NCI-H1694 (cell line): ENCODE measurements at regions not wholly inside any gene's neighbourhood (a gene's known extent, or its start where the extent isn't known, plus 50 kb on each side); places are given as distances from the start of the nearest gene placed in this dataset.
A peak's percentile ranks its signal among the peaks of the same experiment; 100 is the strongest.

Source experiments
- DNase-seq: peaks from one replicate; lab custom pipeline; 2025; lab: John Stamatoyannopoulos, UW

GRCh38 chr4:41390661-41391060 lies 133.9 kb downstream of the UCHL1 start:
- no peak for DNase-seq

- no peak for DNase-seq
These were observed 134.5 kb downstream of the UCHL1 start for GRCh38 chr4:41391271-41391670.

DNA sequence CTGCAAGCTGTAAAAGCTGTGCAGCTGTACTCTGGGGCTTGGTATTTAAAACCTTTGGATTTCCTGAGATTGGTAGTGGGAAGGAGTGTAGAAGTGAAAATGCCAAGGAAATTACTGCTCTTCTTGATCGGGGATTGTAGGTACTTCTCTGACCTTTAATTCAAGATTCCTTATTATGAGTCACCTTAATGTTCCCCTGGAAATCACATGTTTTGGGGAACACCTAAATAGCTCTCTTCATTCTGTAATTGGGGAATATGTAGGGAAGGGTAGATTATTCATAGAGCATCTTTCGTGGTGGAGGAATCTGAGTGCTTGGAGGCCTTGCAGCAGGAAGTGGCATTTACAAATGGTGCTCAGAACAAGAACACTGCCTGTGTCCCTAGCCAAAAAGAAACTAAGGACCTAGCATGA lies 137.8 kb downstream of the UCHL1 start:
- no peak for DNase-seq

GRCh38 chr4:41396214-41396613 lies 139.5 kb downstream of the UCHL1 start:
- DNase-seq, result no peak

DNA sequence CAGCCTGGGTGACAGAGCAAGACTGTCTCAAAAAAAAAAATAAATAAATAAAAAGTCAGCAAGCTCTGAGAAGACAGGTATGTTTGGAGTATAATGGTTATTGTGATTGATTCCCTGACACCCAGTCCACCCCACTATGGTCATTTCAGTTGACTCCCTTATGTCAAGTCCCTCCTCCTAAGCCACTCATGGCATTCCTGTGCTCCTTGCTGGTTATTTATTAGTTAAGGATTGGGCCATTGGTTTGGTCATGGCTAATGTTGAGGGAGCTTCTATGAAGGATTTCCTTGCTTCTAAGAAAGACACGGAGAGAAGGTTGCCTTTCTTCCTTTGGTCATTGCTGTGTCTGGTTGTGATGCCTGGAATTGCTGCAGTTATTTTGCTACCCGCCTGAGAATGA lies 140.1 kb downstream of the UCHL1 start:
- DNase-seq, result no peak

DNA sequence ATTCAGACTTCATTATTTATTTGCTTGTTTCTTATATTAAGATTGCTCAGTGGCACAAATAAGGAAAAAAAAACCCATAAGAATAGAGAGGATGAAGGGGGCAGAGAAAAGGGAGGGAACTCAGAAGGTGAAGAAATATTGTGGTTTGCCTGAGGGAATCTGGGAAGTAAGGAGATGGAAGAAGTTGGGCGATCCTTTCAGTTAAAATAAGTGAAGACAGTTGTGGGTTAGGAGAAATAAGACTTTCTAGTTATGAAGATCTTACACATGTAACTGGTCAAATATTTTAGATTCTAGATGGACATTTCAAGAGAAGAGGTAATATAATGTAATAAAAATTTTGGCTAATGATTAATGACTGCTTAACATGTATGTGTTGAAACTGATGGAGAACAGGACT lies 138.7 kb upstream of the LIMCH1 start:
- no peak for DNase-seq

GRCh38 chr4:41400296-41400695 lies 137.7 kb upstream of the LIMCH1 start:
- DNase-seq, result no peak

- no peak for DNase-seq
These were observed 132.4 kb upstream of the LIMCH1 start for GRCh38 chr4:41405464-41406112.

DNA sequence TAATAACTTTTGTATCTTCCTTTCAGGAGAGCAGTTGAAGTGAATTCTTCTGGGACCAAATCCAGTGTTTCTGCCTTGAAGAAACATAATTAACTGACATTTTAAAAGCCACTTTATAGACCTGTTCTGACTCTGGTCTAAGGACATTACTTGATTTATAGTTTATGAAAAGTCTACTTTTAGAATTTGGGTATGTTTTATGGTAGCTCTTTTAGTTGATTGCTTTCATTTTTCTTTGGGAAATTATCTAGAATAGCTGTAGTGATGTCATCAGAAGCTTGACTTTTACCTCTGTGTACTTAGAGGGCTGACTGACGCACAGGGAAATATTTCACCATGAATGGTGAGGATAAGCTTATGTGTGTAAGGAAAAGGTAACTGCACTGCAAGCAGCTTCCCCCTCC lies 131.8 kb upstream of the LIMCH1 start:
- no peak for DNase-seq

DNA sequence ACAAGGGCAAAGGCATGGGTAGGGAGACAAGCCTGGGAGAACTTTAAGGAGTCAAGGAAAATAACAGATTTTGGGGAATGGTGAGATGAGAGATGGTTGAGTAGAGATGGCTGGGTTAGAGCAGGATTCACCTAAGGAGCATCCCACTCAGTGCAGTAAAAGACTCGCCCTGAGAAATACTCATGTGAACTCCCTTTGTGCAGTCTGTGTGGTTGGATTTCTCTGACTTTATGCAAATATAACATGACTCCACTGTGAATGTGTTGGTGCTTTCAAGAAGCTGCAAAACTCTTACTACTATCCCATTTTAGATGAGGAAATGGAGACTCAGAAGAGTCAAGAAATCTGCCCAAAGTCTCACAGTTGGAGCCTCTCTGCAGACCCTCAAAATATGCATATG lies 129.8 kb upstream of the LIMCH1 start:
- no peak for DNase-seq

DNA sequence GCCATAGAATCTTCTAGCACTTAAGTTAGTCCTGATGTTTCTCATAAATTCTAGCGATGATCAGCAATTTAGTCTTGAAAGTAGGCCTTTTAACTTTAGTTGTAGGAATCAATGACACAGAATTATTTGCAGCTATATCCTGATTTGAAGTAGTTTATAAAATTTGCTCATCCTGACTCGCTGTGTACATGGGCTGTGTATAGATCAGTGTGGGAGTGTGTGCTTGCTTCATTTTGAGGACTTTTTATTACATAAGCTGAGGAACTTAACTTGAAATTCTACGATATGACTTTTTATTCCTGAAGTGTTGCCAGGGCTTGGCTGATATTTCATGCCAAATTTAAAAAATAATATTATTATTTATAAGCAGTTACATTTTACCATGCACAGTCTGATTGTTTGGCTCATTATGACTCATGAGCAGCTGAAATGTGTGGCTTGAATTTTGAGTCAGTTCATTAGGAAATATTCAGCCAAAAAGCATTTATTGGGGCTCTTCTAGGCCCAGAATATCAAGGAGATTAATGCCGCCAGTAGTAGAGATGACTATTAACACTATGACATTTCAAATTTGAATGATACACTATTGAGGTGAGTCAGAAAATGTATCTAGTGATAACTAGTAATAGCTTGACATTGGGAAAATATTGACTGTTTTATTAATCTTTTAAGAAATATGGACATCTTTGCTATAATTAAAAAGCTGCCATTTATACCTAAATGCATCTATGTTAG lies 128.9 kb upstream of the LIMCH1 start:
- no peak for DNase-seq

- no peak for DNase-seq
These were observed 128.4 kb upstream of the LIMCH1 start for GRCh38 chr4:41409594-41409895.

DNA sequence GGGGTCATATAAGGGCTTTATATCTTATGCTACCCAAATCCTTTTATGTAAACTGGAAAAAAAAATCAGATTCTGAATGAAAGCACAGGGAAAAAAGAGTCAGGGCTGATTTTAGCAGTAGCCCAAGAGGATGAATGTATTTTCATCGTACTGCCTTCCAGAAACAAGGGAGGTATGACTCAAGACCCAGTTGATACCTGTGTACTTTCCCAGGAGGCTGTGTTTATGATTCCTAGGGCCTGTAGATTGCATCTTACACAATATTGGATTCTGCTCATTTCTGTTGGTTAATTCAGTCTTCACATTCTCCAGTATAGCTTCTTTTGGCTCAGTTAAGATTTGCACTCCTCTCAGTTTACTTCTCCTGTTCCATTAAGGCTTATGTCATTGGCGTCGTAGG lies 127.9 kb upstream of the LIMCH1 start:
- DNase-seq, result no peak

GRCh38 chr4:41413670-41414411 lies 124.1 kb upstream of the LIMCH1 start:
- DNase-seq, result no peak

DNA sequence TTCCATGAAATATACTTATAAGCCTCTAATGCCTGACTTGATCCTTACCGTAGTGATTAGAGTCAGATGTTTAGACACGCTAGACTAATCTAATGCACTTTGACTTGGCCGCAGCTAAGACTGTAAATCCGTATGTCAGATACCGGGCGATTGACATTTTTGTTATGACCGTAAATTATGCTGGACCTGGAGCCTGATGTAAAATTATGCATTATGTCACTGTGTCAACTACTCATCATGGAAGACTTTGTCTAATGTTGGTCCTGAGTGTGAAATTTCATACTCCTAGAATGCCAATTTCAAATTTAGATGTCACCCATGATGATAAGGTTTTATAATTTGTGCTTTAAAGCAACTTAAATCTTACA lies 123.6 kb upstream of the LIMCH1 start:
- no peak for DNase-seq

DNA sequence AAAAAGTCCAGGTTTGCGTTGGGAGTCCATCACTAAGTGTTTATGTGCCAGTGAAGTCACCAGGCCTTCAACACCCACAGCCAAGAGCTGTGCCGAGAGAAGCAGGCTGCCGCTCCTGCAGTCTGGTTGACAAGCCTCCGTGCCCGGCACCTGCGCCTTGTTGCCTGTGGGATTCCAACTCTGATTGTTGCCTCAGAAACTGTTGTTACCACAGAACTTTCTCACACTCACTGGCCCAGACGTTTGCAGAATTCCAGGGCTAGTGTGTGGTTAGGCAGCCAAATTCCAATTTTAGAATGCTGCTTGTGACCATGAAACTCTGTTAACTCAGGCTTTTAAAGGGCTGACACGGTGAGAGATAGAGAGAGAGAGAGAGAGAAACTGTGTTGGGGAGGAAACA lies 119.5 kb upstream of the LIMCH1 start:
- DNase-seq, result no peak

DNA sequence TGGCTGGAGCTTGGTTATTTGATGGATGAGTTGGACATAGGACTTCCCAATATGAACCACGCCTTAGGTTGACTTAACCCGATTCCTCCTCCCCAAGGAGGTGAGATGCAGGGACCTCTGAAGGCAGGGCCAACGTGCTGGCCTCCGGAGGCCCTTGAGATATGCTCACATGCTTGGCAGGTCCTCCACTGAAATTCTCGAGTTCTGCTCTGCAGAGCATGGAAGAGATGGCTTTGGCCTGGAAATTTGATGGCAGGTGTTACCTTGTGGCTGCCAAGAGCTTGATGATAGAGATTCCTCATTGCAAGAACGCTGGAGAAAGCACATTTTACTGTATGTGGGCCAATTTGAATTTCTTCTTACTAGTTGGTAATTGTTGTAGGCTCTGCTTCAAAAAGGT lies 117.4 kb upstream of the LIMCH1 start:
- peak; percentile 48 for DNase-seq

DNA sequence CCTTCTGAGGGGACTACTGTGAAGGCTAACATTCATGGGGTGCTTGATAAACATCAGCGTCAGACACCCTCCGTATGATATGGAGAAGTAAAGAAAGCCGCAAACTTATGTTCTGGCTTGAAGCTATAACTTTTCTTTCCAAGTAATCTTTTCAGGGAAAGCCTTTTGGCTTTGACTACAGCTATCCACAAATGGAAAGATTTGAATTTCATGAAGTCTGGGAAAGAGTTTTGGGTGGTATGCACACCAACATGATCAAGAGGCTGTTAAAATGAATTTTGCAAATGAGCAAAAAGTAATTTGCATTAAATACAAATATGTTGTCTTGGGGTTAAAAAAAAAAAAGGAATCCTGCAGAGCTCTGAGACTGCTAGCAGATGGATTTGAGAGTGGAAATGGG lies 114.8 kb upstream of the LIMCH1 start:
- no peak for DNase-seq

DNA sequence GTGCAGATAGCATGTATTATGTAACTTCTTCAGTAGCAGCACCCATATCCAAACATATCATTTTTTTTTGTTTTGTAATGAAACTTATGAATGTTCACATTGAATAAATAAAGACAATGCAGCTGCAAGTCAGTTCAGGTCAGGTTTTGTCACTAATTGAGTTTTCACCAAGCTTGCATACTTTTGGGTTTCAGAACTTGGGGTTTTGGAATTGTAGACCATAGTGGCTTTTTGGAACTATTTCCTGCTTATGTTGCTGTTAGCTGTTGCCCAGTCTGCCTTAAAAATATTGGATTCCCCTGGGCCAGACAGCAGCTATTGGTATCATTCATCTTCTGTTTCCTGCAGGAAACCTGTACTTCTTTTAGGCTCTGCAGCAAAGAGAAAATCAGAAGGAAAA lies 113.4 kb upstream of the LIMCH1 start:
- DNase-seq, result no peak

DNA sequence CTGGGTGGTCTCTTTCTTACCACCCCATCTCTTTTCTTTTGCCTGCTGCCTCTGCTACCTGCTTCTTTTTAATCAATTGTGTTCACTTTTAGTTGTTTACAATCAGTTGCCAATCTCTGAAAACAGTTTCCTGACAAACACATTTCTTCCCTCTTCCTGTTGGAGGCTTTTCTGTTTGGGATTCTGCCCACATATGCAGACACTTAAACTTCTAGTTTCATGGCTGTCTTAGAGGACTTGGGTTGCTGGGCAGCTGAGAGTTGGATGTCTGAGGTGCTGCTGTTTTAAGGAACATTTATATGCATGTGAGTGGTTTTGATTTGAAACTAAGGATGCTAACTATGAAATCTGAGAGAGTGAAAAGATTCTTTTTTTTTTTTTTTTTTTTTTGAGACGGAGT lies 112.3 kb upstream of the LIMCH1 start:
- no peak for DNase-seq

DNA sequence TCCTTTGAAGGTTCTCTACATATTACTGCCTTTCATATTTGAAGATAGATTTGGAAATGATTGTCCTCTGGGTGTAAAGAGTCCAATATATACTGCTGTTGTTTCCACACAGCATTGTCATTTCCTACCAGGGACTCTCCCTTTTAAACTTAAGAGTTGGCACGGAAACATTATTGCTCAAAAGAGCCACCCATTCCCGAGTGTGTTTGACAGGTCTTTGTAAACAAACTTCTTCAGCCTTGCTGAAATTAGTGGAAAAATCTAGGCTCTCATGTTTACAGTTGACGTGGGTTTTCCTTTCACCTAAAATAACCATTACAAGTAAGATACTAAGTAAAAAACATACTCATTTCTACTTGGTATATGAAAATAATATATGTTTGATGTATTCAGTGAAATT lies 111.4 kb upstream of the LIMCH1 start:
- no peak for DNase-seq

GRCh38 chr4:41427306-41427882 lies 110.6 kb upstream of the LIMCH1 start:
- DNase-seq, result no peak

DNA sequence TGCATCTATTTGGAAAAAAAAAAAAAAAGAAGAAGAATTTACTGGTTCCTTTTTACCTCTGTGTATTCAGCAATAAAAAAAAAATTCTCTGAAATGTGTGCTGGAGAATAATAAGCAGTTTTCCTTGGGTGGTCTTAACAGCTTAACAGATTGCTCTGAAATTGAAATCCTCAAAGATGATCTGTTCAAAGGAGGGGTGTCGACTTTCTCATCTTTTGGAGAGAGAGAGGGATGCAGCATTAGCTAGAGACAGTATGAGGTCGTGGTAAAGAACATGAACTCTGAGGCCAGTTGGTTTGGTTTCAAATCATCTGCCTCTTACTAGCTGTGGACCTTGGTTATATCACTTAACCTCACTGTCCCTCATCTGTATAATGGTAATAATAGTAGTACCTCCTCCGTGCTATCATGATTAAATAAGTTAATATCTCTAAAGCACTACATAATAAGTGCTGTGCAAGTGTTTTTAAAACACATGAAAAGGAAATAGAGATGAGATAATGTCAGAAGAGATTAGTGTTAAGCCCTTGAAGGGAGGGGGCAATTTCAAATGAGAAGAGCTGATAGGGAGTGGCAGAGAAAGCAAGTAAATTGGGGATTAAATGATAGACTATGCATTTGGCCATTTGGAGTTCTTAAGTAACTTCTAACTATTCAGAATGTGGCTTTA lies 109.9 kb upstream of the LIMCH1 start:
- DNase-seq, result no peak
